ENCODE measurements at regions not wholly inside any gene's neighbourhood (a gene's known extent, or its start where the extent isn't known, plus 50 kb on each side); places are given as distances from the start of the nearest gene placed in this dataset.

DNA sequence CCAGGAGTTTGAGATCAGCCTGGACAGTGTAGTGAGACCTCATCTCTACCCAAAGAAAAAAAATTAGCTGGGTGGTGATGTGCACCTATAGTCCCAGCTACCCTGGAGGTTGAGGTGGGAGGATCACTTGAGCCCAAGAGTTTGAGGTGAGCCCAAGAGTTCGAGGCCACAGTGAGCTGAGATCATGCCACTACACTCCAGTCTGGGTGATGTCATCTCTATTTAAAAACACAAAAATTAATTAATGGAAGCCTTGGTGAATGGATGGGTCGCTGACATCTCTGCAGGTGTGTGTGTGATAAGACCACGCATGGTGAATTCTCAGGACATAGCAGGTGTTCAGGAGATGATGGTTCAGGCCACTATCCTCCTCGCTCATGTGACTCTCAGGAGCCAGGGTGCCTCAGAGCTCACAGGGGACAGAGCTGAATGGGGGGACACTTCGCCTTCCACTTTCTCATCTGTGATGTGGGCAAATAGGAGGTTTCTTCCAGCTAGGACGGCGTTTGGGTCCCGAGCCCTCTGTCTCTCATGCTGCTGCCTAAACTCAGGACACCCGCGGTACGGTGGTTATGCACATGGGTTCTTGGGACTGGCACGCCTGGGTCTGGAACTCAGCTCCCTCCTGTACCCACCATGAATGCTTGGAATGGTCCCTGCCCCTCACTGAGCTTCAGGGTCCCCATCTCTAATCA lies 113.4 kb upstream of the ZBTB40 start:
- DNase-seq, result no peak

DNA sequence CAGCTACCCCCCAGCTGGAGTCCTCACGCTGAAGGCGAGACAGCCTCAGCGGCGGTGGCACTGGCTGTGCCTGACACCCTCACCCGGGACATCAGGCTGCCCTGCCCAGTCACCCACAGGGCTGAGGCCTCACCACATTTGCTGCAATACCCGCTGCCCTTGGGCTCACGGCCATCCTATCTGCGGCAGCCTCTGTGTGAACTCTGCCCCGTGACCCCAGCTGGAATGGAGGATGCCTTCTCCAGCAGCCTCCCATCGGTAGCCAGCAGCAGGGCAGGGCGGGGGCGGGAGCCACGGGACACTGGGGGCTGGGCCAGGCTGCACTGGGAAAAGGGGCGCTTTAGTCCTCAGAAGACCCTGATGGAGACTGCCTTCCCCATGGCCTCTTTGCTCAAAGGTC lies 112.4 kb upstream of the ZBTB40 start:
- no peak for DNase-seq

DNA sequence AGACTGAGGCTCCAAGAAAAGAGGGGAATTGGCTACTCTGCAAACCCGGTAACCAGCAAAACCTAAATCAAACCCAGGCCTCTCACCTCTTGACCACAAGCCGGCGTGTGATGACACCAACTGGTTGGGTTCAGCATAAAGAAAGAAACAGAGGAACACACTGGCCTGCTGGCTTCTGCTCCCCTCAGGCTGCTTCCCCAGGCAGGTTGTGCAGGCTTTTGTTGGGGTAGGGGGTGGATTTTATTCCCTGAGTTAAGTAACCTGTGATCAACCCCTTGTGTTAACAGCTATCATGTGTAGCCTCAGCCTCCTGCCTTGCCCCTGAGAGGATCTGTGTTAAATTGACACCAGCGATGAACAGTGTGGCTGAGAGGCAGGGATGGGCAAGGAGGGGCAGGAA lies 111.6 kb upstream of the ZBTB40 start:
- DNase-seq, result no peak

DNA sequence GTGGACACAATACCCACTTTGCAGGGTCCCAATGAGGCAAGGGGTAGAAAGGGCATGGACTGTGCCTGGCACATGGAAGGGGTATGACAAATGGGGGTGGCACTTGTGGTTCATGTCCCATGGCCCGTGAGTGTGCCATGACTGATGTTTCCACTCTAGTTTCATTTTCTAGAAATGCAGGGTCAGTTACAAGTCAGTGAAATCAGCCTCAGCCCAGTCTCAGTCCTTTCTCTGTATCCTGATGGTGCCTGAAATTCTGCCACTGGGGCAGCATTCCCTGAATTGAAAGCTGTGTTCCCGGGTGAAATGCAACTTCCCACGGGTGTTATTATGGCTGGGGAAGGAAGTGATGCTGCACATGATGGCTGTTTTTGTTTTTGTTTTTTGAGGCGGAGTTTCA lies 110.8 kb upstream of the ZBTB40 start:
- no peak for DNase-seq

DNA sequence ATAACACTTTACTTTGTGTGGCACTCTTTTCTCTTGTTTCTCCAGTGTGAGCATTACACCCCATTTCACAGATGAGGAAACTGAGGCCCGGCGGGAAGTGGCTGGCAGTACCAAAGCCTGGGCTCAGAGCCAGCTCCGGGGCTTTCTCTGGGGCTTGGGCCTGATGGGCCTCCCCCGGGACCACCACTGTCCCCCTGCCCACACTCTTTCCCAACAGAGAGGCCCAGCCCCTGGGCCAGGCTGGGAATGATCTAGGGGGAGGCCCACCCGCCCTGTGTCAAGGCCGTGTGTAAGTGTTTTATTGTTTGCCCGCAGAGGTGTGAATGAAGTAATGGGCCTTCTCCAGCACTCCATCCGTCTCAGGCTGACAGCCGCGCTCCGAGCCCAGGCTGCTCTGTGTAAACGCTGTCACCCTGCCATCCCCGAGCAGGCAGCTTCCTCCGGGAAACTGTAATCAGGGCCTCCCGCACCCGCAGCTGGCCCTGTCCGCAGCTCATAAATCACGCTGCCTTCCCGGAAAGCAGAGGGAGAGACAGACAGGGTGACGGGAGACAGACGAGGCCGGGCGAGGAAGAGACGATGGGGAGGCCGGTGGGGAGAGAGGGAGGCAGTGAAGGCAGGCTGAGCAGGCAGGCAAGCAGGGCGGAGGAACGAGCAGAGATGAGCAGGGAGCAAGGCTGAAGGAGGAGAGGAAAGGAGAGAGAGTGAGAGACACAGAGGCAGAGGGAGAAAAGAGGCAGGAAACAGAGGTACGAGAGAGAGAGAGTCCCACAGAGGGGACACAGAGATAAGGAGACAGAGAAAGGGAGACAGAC lies 109.7 kb upstream of the ZBTB40 start:
- no peak for DNase-seq

DNA sequence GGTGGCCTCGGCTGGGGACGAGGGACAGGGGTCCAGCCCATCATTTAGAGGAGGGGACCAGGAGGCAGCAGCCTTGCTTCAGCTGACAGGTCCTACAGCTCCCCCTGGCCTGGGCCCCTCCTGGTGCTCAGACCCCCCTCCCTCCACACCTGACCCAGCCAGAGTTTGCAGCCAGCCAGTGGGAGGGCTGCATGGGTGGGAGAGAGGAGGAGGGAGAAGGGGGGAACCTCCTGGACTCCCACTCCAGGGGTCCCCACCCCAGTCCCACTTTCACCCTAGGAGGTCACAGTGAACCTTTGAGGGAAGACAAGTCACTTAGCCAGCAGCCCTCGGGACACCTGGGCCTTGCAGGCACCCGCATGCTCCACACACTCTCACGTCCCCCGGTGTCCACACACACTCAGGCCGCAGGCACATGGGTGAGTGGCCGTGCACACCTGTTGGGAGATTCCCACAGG lies 108.9 kb upstream of the ZBTB40 start:
- DNase-seq, result no peak

DNA sequence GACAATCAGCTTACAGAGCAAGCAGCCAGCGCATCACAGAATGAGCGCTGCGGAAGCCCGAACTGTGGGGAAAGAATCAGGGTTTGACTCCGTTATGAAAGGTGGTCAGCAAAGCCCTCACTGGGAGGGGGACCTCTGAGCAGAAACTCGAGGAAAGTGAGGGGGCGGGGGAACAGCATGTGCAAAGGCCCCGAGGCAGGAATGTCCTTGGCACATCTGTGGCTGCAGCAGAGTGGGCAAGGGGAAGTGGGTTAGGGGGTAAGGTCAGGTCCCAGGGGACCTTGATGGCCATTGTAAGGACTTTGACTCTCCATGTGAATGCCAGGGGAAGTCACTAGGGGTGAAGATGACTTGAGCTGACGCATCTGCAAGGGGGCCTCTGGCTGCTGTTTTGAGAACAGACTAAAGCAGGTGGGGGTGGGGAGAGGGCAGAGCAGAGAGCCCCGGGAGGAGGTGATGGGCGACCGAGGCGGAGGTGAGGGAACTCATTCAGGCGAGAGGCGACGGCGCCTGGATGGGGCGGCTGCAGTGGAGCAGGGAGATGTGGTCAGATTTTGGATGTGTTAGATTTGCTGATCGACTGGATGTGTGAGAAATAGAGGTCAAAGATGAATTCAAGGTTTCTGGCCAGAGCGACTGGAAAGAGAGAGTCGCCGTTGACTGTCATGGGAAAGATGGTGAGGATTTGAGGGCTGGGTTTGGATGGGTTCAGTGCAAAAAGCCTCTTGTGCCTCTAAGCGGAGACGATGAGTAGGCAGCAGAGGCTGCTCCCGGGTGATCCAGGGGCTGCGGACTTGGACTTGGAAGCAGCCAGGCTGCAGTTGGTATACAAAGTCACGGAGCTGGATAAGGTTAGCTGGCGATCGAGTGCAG lies 108.0 kb upstream of the ZBTB40 start:
- DNase-seq, result no peak

DNA sequence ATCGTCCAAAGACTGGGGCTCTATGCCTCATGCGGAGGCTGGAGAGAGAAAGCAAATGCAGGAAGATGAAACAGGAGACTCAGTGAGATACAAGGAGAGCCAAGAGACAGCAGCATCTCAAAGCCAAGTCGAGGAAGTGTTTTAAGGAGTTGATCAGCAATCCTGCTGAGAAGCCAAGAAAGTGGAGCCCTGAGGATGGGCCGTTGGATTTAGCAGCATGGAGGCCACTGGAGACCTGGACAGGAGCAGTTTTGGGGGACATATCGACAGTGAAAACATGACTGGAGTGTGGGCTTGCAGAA lies 107.4 kb upstream of the ZBTB40 start:
- DNase-seq, result no peak

DNA sequence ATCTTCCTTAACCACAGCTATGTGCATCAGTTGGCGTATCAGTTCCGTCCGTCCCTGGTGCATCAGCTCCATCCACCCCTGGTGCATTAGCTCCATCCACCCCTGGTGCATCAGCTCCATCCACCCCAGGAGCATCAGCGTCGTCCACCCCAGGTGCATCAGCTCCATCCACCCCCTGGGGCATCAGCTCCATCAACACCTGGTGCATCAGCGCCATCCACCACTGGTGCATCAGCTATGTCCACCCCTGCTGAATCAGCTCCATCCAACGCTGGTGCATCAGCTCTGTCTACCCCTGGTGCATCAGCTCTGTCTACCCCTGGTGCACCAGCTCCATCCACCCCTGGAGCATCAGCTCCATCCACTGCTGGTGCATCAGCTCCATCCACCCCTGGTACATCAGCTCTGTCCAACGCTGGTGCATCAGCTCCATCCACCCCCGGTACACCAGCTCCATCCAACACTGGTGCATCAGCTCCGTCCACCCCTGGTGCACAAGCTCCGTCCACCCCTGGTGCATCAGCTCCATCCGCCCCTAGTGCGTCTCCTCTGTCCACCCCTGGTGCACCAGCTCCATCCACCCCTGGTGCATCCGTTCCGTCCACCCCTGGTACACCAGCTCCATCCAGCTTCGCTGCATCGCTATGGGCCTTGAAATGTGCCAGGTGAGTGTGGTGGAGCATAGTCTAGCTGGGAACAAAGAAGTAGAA lies 106.6 kb upstream of the ZBTB40 start:
- DNase-seq, result no peak

DNA sequence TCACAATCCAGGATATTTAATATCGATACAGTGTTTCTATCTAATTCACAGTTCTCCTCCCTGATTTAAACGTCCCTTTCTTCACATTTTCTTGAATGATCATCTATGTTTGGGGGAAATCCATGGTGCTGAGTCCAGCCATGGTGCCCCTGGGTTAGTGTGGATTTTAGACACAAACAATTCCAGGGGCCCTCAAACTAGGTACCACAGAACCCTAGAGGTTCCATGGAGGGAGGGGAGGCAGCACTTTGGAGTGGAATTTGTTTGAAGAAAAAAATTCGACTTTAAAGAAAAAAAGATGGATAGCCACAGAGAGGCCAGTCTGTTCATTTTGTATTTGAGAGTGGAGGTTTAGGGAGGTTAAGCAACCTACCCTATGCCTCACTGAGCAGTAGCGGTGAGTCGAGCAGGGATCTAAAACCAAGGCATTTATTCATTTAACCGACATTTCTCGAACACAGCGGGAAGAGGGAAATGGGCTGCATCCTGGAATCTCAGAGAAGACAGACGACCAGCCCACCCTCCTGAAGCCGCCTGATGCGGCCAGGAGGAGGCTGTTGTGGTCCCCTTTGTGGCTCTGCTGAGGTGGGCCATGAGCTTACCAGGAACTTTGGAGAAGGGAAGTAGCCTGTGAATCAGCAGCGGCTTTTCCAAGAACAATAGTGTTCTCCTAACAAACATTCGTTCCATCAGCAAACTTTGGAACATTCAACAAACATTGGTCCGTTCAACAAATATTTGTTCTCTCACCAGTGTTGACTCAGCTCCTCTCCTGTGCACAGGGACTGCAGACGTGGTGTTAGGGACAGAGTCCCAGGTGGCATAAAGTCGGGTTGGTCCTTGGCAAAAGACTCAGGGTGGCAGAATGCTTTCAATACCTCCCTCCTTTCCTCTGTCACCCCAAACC lies 103.5 kb upstream of the ZBTB40 start:
- no peak for DNase-seq

DNA sequence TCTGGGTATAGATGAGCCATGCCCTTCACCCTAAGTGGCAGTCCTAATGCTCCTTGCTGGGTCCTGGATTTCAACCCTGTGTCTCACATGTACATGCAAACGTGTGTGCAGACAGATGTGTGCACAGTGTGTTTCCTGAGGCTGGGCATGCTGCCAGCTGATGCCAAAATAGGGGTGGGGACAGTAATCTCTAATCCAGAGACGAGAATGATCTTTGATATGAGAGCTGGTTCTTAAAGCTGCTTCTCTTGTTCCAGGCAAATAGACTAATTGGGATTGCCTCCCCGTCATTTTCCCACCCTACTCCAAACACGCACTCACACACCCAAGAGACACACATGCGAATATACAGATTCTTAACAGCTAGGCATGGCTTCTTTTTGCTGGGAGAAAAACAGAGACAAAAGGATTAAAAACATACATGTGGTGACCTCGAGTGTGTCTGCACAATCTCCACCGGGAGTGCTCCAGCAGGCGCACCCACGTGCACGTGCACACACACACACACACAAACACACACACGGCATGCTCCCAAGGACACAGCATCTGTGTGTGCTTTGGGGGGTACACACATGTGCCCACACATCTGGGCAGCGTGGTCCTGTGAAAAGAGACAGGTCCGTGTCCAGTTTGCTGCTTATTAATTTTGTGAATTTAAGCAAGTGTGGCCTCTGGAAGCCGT lies 102.1 kb upstream of the ZBTB40 start:
- DNase-seq, result no peak

DNA sequence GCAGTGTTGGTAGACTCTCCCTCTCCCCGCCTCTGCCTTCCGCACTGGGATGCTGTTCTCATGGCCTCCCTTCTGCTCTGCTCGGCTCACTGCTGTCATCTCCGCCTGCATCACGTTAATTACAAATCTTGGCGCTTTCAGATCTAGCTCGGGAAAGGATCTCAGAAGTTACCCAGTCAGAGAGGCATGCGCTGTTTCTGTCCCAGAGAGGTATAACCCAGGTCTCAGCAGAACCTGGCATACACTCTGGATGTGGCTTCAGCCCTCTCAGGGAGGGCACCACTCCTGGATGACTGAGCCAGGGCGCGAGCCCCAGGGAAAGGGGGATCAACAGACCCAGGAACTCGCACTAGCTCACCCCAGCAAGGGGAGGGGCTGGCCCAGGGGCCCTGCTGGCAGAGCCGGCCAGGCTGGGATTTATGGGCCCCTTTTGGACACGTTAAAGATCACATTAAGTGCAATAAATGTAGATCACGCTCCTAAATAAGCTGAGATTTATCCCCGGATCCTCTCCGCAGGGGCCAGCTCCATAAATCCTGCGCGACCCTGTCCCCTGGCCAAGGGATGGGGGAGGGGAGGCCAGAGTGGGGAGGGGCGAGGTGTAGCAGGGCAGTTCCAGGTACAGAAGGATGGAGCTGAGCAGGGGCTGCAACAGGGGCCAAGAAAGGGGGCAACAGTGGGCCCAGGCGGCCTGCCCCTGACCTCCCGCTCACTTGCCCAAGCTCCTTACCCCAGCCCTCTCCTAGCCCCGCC lies 101.3 kb upstream of the ZBTB40 start:
- no peak for DNase-seq

DNA sequence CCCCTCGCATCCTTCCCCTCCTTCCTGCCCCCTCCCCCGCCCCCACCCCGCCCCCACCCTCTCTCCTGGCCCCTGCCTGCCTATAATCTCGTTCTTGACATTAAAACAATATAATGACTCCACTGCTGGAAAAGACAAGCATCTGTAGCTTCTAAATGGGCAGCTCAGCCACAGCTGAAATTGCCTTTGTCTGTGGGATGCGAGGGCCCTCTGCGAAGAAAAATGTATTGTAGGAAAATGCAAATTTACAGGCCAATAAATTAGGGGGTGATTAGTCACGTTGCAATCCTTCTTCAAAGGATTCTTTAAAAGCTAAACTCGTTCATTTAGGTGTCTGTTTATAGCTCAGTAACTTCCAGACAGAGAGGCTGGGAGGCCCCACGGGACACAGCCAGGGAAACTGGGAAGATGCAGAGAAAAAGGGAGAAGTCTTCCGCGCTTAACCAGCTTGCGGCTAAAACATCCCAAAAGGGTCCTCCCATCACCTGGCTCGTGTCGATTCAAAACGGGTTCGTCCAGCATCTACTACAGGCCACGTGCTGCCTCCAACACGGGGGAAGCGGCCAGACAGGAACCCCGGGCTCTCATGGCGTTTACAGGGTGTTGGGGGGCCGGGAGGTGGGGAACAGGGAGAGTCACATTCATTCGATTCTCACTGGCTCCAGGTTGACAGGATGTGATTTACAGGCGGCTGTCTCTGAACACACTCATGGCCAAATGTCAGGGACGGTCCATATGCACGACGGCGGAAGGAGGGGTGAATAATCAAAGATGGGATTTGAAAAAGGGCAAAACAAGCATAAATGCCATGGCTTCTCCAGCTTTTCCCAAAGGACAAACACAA lies 100.5 kb upstream of the ZBTB40 start:
- no peak for DNase-seq

DNA sequence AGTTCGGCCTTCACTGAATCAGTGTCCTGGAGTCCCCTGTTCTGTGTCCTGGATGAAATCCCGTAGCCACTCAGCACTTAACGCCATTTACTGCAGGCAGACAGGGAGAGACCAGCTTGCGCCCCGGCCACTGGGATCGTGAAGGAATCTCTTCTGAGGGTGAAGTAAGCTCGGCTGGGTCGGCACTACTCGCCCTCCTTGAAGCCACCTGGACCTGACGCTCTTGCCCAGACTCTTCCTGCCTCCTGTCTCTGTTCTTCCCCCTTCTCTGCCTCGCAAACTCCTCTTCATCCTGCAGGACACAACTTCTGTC lies 99.9 kb upstream of the ZBTB40 start:
- DNase-seq, result no peak

DNA sequence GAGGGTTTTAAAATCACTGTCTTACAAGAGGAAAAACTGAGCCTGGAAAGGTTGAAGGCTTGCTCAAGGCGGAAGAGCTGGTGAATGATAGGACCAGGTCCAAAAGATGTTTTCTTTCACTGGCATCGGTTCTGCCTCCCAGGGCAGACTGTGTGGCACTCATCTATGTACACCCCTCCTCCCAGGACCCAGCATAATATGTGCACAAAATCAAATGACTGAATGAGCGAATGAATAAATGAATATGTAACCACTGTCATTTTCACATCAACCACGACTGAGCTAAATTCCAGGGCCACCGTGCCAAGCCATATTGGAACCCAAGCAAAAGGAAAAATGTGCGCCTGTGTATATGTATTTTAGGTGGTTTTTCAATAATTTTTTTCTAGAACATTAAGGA lies 99.3 kb upstream of the ZBTB40 start:
- no peak for DNase-seq

DNA sequence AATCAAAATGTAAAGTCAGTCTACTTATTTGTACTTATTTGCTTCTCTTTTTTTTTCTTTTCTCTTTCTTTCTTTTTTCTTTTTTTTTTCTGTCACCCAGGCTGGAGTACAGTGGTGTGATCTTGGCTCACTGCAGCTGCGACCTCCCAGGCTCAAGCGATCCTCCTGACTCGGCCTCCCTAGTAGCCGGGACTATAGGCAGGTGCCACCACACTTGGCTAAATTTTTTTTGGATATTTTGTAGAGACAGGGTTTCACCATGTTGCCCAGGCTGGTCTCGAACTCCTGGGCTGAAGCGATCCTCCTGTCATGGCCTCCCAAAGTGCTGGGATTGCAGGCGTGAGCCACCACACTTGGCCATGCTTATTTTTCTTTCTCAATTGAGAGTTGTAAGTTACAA lies 98.8 kb upstream of the ZBTB40 start:
- no peak for DNase-seq

DNA sequence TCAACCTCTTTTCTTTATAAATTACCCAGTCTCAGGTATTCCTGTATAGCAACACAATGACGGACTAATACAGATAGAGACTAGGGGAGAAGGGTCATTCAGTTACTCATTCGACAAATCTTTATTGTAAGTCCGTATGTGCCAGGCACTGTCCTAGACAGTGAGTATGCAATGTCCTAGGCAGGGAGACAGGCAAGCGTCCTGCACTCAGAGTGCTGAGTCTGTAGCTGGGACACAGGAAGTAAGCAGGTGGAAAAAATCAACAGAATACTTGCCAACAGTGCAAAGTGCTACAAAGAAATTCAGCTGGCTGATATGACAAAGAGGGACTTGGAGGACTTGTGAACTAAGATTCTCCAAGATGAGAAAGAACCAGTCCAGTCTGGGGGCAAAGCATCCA lies 92.2 kb upstream of the ZBTB40 start:
- DNase-seq, result no peak

DNA sequence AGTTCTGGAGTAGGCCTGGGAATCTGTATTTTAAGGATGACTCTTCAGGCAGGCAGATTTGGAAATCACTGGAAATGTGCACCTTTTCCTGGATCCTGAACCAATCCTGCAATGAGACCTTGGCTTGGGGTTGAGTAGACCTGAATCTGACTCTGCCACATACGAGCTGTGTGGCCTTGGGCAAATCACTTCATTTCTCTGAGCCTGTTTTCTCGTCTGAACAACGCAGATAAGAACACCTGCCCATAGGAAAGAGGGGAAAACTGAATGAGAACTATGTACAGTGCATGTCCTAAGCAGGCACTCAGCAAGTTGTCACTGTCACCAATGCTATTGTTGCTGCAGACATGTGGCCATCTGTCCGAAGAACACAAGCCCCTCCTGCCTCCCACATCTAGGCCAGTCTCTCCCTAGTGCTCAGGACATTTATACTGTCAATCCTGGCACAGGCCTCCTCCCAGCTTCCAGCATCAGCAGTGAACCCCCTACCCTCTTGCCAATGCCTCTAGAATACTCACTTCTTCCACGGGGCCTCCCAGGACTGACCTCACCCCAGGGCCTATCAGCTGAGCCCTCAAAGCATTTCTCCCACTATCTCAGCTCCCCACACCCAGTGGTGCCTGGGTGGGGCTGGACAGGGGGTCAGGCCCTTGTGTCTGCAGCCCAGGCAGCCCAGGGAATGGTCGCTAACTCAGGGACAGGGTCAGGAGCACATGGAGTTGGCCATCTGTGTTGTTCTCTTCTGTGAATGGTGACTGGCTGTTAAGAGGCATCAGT lies 88.8 kb upstream of the ZBTB40 start:
- no peak for DNase-seq

Measured in stimulated activated CD4-positive, alpha-beta T cell treated with anti-CD3 and anti-CD28 coated beads, Interleukin-2, amount 100 ng/mL, for 48 hours (primary cell).